ENCODE measurements at regions not wholly inside any gene's neighbourhood (a gene's known extent, or its start where the extent isn't known, plus 50 kb on each side); places are given as distances from the start of the nearest gene placed in this dataset.

GRCh38 chr2:8534729-8535468 is 147.0 kb upstream of the ID2 start:
- no peak for TF ChIP-seq CEBPB (IDR thresholded peaks at IDR 0.05)
- no peak for TF ChIP-seq NFIC (IDR thresholded peaks at IDR 0.05)
- TF ChIP-seq REST (IDR thresholded peaks at IDR 0.05; ENCODE audit: low read depth) = no peak
- TF ChIP-seq ZBTB7A (IDR thresholded peaks at IDR 0.05; ENCODE audit: low read depth) = no peak
- TF ChIP-seq TAF1 (IDR thresholded peaks at IDR 0.05; ENCODE audit: low read depth) = no peak
- TF ChIP-seq YY1 (IDR thresholded peaks at IDR 0.05; ENCODE audit: low read depth) = no peak
- TF ChIP-seq EGR1 (IDR thresholded peaks at IDR 0.05) = no peak
- no peak for TF ChIP-seq CREB1 (IDR thresholded peaks at IDR 0.05; ENCODE audit: low read depth)
- no peak for TF ChIP-seq FOXM1 (IDR thresholded peaks at IDR 0.05; ENCODE audit: borderline replicate concordance, low read depth)
- no peak for TF ChIP-seq RAD21 (IDR thresholded peaks at IDR 0.05; ENCODE audit: low read depth)
- TF ChIP-seq TCF12 (IDR thresholded peaks at IDR 0.05; ENCODE audit: low read depth) = no peak
- TF ChIP-seq USF1 (IDR thresholded peaks at IDR 0.05) = no peak

- TF ChIP-seq USF1 (IDR thresholded peaks at IDR 0.05) (no peak), FOXM1 (IDR thresholded peaks at IDR 0.05; ENCODE audit: borderline replicate concordance, low read depth) (no peak)
Observed at GRCh38 chr2:8535469-8535795, 146.4 kb upstream of the ID2 start.

- TF ChIP-seq TEAD4 (IDR thresholded peaks at IDR 0.05) (no peak), MAX (IDR thresholded peaks at IDR 0.05) (no peak), FOXM1 (IDR thresholded peaks at IDR 0.05; ENCODE audit: borderline replicate concordance, low read depth) (no peak), EGR1 (IDR thresholded peaks at IDR 0.05) (no peak), NFIC (IDR thresholded peaks at IDR 0.05) (no peak), REST (IDR thresholded peaks at IDR 0.05; ENCODE audit: low read depth) (no peak), USF1 (IDR thresholded peaks at IDR 0.05) (no peak), TAF1 (IDR thresholded peaks at IDR 0.05; ENCODE audit: low read depth) (no peak), EP300 (IDR thresholded peaks at IDR 0.05; ENCODE audit: borderline replicate concordance) (no peak), TCF12 (IDR thresholded peaks at IDR 0.05; ENCODE audit: low read depth) (no peak)
Observed at GRCh38 chr2:8535821-8536685, 145.8 kb upstream of the ID2 start.

GRCh38 chr2:8536686-8537561 is 144.9 kb upstream of the ID2 start:
- TF ChIP-seq EGR1 (IDR thresholded peaks at IDR 0.05) (no peak), TAF1 (IDR thresholded peaks at IDR 0.05; ENCODE audit: low read depth) (no peak), ZBTB7A (IDR thresholded peaks at IDR 0.05; ENCODE audit: low read depth) (no peak), USF1 (IDR thresholded peaks at IDR 0.05) (no peak), REST (IDR thresholded peaks at IDR 0.05; ENCODE audit: low read depth) (no peak), EP300 (IDR thresholded peaks at IDR 0.05; ENCODE audit: borderline replicate concordance) (no peak), CEBPB (IDR thresholded peaks at IDR 0.05) (no peak), MAX (IDR thresholded peaks at IDR 0.05) (no peak), RAD21 (IDR thresholded peaks at IDR 0.05; ENCODE audit: low read depth) (no peak), YY1 (IDR thresholded peaks at IDR 0.05; ENCODE audit: low read depth) (no peak), FOXM1 (IDR thresholded peaks at IDR 0.05; ENCODE audit: borderline replicate concordance, low read depth) (no peak), TEAD4 (IDR thresholded peaks at IDR 0.05) (no peak), TCF12 (IDR thresholded peaks at IDR 0.05; ENCODE audit: low read depth) (no peak), NFIC (IDR thresholded peaks at IDR 0.05) (no peak), CREB1 (IDR thresholded peaks at IDR 0.05; ENCODE audit: low read depth) (no peak)
